GM12872 (cell line): ENCODE measurements at regions not wholly inside any gene's neighbourhood (a gene's known extent, or its start where the extent isn't known, plus 50 kb on each side); places are given as distances from the start of the nearest gene placed in this dataset.

Experiments used
- CTCF ChIP-seq: IDR thresholded peaks from 3 replicates; pipeline ENCODE4 v1.5.1; 2011; ENCODE audit warnings: low read depth, mild to moderate bottlenecking, low read length, moderate library complexity; ENCODE audit not compliant: insufficient read depth

- TF ChIP-seq CTCF: no peak
These were observed 163.5 kb downstream of the OR2B2 start for GRCh38 chr6:27748661-27749060.

GRCh38 chr6:27747637-27748036, 164.6 kb downstream of the OR2B2 start:
- TF ChIP-seq CTCF: no peak

GRCh38 chr6:27743787-27744186, 168.4 kb downstream of the OR2B2 start:
- no peak for TF ChIP-seq CTCF

GRCh38 chr6:27742833-27743573, 169.2 kb downstream of the OR2B2 start:
- TF ChIP-seq CTCF: no peak

GRCh38 chr6:27736686-27737085, 175.5 kb downstream of the OR2B2 start:
- no peak for TF ChIP-seq CTCF

GRCh38 chr6:27728442-27728841, 183.8 kb downstream of the OR2B2 start:
- TF ChIP-seq CTCF: no peak

GRCh38 chr6:27726619-27727023, 185.6 kb downstream of the OR2B2 start:
- TF ChIP-seq CTCF: no peak
